Fibroblast of lung (primary cell): ENCODE measurements at regions not wholly inside any gene's neighbourhood (a gene's known extent, or its start where the extent isn't known, plus 50 kb on each side); places are given as distances from the start of the nearest gene placed in this dataset.

ENCODE experiments used
- CTCF ChIP-seq, 2 donors: IDR thresholded peaks in 1 of 2; conservative IDR thresholded peaks in 1 of 2; 1 replicate in 1 of 2; 2 replicates in 1 of 2; pipeline ENCODE4 v1.5.1; 2011 to 2012; ENCODE audit warnings: low read length in 2 of 2, control low read depth in 1 of 2, inconsistent platforms in 1 of 2, low read depth in 1 of 2, mild to moderate bottlenecking in 1 of 2
- EZH2 ChIP-seq: IDR thresholded peaks from 2 replicates; pipeline ENCODE4 v1.5.1; 2012; ENCODE audit warnings: low read length, control low read depth, mild to moderate bottlenecking; ENCODE audit errors: missing control alignments

DNA sequence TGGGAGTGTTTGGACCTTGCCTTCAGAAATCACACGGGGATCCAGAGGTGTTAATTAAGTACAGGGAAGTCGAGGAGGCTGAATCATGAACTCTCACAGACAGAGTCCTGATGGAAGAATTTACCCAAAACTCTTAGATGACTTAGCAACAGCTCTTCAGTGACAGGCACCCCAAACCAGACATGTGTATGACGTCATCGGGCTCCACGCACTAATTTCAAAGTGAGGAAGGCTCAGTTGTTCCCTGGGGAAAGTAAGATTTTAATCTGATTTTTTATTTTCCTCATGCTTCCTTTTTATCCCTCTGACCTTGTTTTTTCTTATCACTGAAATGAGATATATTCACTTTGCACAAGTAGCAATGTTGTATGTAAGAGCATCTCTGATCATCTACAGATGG, 1363.5 kb downstream of the AACS start:
- TF ChIP-seq CTCF (conservative IDR thresholded peaks at IDR 0.05 in 1 of 2, IDR thresholded peaks at IDR 0.05 in 1 of 2; ENCODE audit: low read depth in 1 of 2, low read length in 2 of 2), result no peak
- TF ChIP-seq EZH2, result no peak
